Stomach (tissue), 8 donors: ENCODE measurements at regions not wholly inside any gene's neighbourhood (a gene's known extent, or its start where the extent isn't known, plus 50 kb on each side); places are given as distances from the start of the nearest gene placed in this dataset.
"Not testable (repeated sequence)": the region's sequence is repeated elsewhere in the genome, so short reads cannot be mapped to it uniquely, and the experiment has no call there.

Experiments used
- DNase-seq, 2 donors: peaks; one replicate each; pipeline versions ENCODE4 v3.0.0 to v3.0.0-alpha.2; 2013 to 2019
- H3K27ac ChIP-seq, 5 donors: fragments of 200-600 bp in 4 of 5; sonication (generic) in 4 of 5; one replicate each; pipeline ENCODE4 v1.5.1; 2013 to 2019; ENCODE audit warnings: mild to moderate bottlenecking in 1 of 5, moderate library complexity in 1 of 5
- H3K27me3 ChIP-seq, 3 donors: fragments of 200-600 bp; sonication (generic); one replicate each; pipeline ENCODE4 v1.5.1; 2017 to 2019; ENCODE audit warnings: mixed run types in 1 of 3
- H3K36me3 ChIP-seq, 4 donors: fragments of 200-600 bp; sonication (generic); 1 replicate in 3 of 4; 2 replicates in 1 of 4; pipeline ENCODE4 v1.5.1; 2016 to 2019
- H3K4me1 ChIP-seq, 4 donors: fragments of 200-600 bp; sonication (generic); one replicate each; pipeline ENCODE4 v1.5.1; 2016 to 2019
- H3K4me3 ChIP-seq, 4 donors: fragments of 200-600 bp; sonication (generic) in 3 of 4; one replicate each; pipeline ENCODE4 v1.5.1; 2016 to 2019; ENCODE audit warnings: mild to moderate bottlenecking in 1 of 4
- H3K9me3 ChIP-seq, 4 donors: fragments of 200-600 bp; sonication (generic); one replicate each; pipeline ENCODE4 v1.5.1; 2016 to 2019
- CTCF ChIP-seq, 7 experiments: fragments of 450-650 bp in 4 of 7; fragments of 200-600 bp in 3 of 7; sonication (generic) in 3 of 7; IDR thresholded peaks; one replicate each; pipeline ENCODE4 v1.5.1; 2016 to 2019; ENCODE audit warnings: antibody characterized with exemption in 7 of 7, control low read depth in 2 of 7, mild to moderate bottlenecking in 1 of 7
- EP300 ChIP-seq: sonication (generic); formaldehyde crosslinking; IDR thresholded peaks from one replicate; pipeline ENCODE4 v1.6.1; 2017; ENCODE audit warnings: antibody characterized with exemption
- POLR2A ChIP-seq, 4 donors: fragments of 450-650 bp; IDR thresholded peaks; one replicate each; pipeline ENCODE4 v1.6.1; 2016; ENCODE audit warnings: antibody characterized with exemption in 4 of 4, control low read depth in 2 of 4, mild to moderate bottlenecking in 1 of 4, moderate library complexity in 1 of 4
- POLR2AphosphoS5 ChIP-seq, 3 donors: sonication (generic); formaldehyde crosslinking; IDR thresholded peaks; one replicate each; pipeline ENCODE4 v1.6.1; 2016; ENCODE audit warnings: antibody characterized with exemption in 3 of 3
- WGBS, 5 donors: extraction: QIAGEN DNeasy Blood & Tissue Kit in 3 of 5; methylation state at CpG; one replicate each; pipeline versions ENCODE4 v1.1.5 to v1.1.7; 2013 to 2018; 5-methylcytosine and 5-hydroxymethylcytosine counted together
- intact Hi-C: fragments of 100-400 bp; cut with DNase I; formaldehyde crosslinking; loops from one replicate; pipeline ENCODE4 v1.15.1; 2023; ENCODE audit warnings: low total_unique reads
- donor health status: healthy with polysubstance abuse.
- donor health status: Bipolar disorder and iron deficiency.
- donor health status: healthy.

DNA sequence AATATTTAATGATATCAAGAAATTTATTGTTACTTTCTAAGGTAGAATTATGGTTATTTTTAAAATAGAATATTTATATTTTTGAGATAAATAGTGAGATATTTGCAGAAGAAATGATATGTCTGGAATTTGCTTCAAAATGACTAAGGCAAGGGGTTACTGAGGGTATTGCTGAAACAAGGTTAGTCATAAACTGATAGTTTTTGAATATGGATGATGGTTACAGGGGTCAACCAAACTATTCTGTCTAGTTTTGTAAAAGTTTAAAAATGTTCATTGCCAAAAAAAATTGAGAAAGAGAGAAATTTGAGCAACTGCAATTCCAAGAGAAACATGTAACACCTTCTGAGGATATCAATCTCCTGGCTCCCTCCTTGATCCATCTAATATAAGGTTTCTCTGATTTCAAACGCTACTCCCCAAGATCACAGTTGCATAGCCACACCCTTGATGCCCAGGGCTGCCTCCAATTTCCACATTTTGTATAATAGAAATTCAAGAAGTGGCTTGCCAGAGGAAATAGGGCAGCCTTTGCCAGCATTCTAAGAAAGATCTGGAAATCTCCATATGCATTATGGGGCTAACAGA lies 159.4 kb upstream of the NAMPT start:
- WGBS, 5 donors, result 78 to 93% (median 85%) methylated on average over 1 of the region's 1 CpG
- intact Hi-C loops, result no loop called here
- Histone ChIP-seq H3K27ac (no peak overlapping the region), H3K4me3 (no peak overlapping the region), H3K36me3 (no peaks in the 10 kb centered on the region), H3K4me1 (no peaks in the 10 kb centered on the region), H3K27me3 (no peaks in the 10 kb centered on the region), H3K9me3 (no peaks in the 10 kb centered on the region)
- no peak for TF ChIP-seq POLR2A (IDR thresholded peaks at IDR 0.05)
- TF ChIP-seq CTCF (IDR thresholded peaks at IDR 0.05), result no peak
- no peak for TF ChIP-seq EP300
- no peak for TF ChIP-seq POLR2AphosphoS5 (IDR thresholded peaks at IDR 0.05)
- DNase-seq, result no peak

DNA sequence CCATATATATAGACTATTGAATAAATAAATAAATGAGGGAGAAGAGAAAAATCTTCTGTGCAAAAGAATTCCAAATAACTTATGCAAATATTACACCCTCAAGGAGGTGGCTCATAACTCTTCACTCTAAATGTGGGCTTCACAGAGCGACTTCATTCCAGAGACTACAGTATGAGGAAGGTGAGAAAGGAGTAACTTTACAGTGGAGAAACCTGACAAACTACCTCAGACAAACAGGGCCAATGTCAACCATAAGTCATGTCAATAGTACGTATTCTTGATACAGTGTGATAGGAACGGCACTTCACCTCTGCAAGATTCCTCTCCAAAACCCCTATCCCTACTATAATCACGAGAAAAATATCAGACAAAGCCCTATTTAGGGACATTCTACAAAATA lies 158.4 kb upstream of the NAMPT start:
- no peak for TF ChIP-seq EP300
- H3K27ac ChIP-seq, result no peak overlapping the region
- H3K36me3 ChIP-seq, result no peaks in the 10 kb centered on the region
- no peaks in the 10 kb centered on the region for H3K27me3 ChIP-seq
- no peak for DNase-seq
- H3K4me1 ChIP-seq, result no peaks in the 10 kb centered on the region
- intact Hi-C loops, result no loop called here
- no peak overlapping the region for H3K4me3 ChIP-seq
- no peaks in the 10 kb centered on the region for H3K9me3 ChIP-seq
- WGBS, 5 donors, result 39 to 64% (median 48%) methylated on average over 4 of the region's 4 CpGs

GRCh38 chr7:106442476-106442875 lies 157.7 kb upstream of the NAMPT start:
- whole genome bisulfite sequencing, 5 donors, result 83 to 95% (median 89%) methylated on average over 1 of the region's 1 CpG
- intact Hi-C loops, result no loop called here
- H3K27ac ChIP-seq, result no peak overlapping the region

DNA sequence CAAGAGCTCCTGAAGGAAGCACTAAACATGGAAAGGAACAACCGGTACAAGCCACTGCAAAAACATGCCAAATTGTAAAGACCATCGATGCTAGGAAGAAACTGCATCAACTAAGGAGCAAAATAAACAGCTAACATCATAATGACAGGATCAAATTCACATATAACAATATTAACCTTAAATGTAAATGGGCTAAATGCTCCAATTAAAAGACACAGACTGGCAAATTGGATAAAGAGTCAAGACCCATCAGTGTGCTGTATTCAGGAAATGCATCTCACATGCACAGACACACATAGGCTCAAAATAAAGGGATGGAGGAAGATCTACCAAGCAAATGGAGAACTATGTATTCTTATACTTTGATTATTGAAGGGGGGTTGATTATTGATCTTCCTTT lies 156.6 kb upstream of the NAMPT start:
- 86 to 93% (median 89%) methylated on average over 2 of the region's 2 CpGs for WGBS, 5 donors
- not testable (repeated sequence) for H3K4me1 ChIP-seq, H3K4me3 ChIP-seq

More at GRCh38 chr7:106442476-106442875, 157.7 kb upstream of the NAMPT start:
- Histone ChIP-seq H3K4me3 (no peak overlapping the region), H3K36me3 (no peaks in the 10 kb centered on the region), H3K27me3 (no peaks in the 10 kb centered on the region), H3K9me3 (no peaks in the 10 kb centered on the region), H3K4me1 (no peaks in the 10 kb centered on the region)
- no peak for TF ChIP-seq CTCF (IDR thresholded peaks at IDR 0.05)
- TF ChIP-seq POLR2AphosphoS5 (IDR thresholded peaks at IDR 0.05), result no peak
- TF ChIP-seq POLR2A (IDR thresholded peaks at IDR 0.05), result no peak
- no peak for TF ChIP-seq EP300
- DNase-seq, result no peak

GRCh38 chr7:106436933-106437332 lies 152.2 kb upstream of the NAMPT start:
- intact Hi-C loops, H3K27me3 ChIP-seq, H3K4me1 ChIP-seq, DNase-seq, H3K9me3 ChIP-seq, H3K4me3 ChIP-seq, H3K27ac ChIP-seq, H3K36me3 ChIP-seq: not testable (repeated sequence)
- WGBS, 5 donors, result 68 to 89% (median 76%) methylated on average over 2 of the region's 2 CpGs

More for the DNA sequence above, 156.6 kb upstream of the NAMPT start:
- intact Hi-C loops, H3K27me3 ChIP-seq, DNase-seq, H3K9me3 ChIP-seq, H3K27ac ChIP-seq, H3K36me3 ChIP-seq: not testable (repeated sequence)

GRCh38 chr7:106433377-106433776 lies 148.6 kb upstream of the NAMPT start:
- intact Hi-C loops, result no loop called here
- TF ChIP-seq EP300 (no peak), POLR2A (IDR thresholded peaks at IDR 0.05) (no peak), CTCF (IDR thresholded peaks at IDR 0.05) (no peak), POLR2AphosphoS5 (IDR thresholded peaks at IDR 0.05) (no peak)
- WGBS, 5 donors, result 49 to 63% (median 59%) methylated on average over 2 of the region's 2 CpGs
- Histone ChIP-seq H3K36me3 (no peaks in the 10 kb centered on the region), H3K4me1 (no peaks in the 10 kb centered on the region), H3K9me3 (no peaks in the 10 kb centered on the region), H3K27me3 (no peaks in the 10 kb centered on the region), H3K4me3 (no peak overlapping the region), H3K27ac (no peak overlapping the region)
- no peak for DNase-seq
